Lung (tissue), 11 donors: ENCODE measurements at regions not wholly inside any gene's neighbourhood (a gene's known extent, or its start where the extent isn't known, plus 50 kb on each side); places are given as distances from the start of the nearest gene placed in this dataset.

ENCODE experiments used
- ATAC-seq: fragments of 200-7000 bp; cut with Tn5 transposase; one replicate; pipeline ENCODE4 v1.9.1; 2020; ENCODE audit warnings: moderate number of reproducible peaks; ENCODE audit not compliant: insufficient read depth, low FRiP score
- DNase-seq, 3 donors: peaks; one replicate each; pipeline ENCODE4 v3.0.0-alpha.2; 2013 to 2017
- H3K27ac ChIP-seq, 2 donors: one replicate each; pipeline ENCODE4 v1.5.1; 2013; ENCODE audit warnings: mild to moderate bottlenecking in 2 of 2, moderate library complexity in 2 of 2, control low read depth in 1 of 2, inconsistent platforms in 1 of 2, low read depth in 1 of 2, low read length in 1 of 2
- H3K27me3 ChIP-seq, 3 donors: one replicate each; pipeline ENCODE4 v1.5.1; 2013; ENCODE audit warnings: low read length in 2 of 3; ENCODE audit not compliant: control insufficient read depth in 3 of 3, insufficient read depth in 3 of 3
- H3K36me3 ChIP-seq, 4 donors: one replicate each; pipeline ENCODE4 v1.5.1; 2013; ENCODE audit warnings: low read length in 4 of 4, mild to moderate bottlenecking in 1 of 4, moderate library complexity in 1 of 4; ENCODE audit not compliant: control insufficient read depth in 4 of 4, insufficient read depth in 4 of 4
- H3K4me1 ChIP-seq, 5 donors: one replicate each; pipeline ENCODE4 v1.5.1; 2013; ENCODE audit warnings: low read length in 5 of 5, mild to moderate bottlenecking in 2 of 5, moderate library complexity in 1 of 5; ENCODE audit not compliant: control insufficient read depth in 5 of 5, insufficient read depth in 5 of 5
- H3K4me3 ChIP-seq: one replicate; pipeline ENCODE4 v1.5.1; 2013; ENCODE audit warnings: mild to moderate bottlenecking, control low read depth, moderate library complexity
- H3K9ac ChIP-seq, 2 donors: one replicate each; pipeline ENCODE4 v1.5.1; 2013; ENCODE audit warnings: low read length in 2 of 2, control low read depth in 1 of 2; ENCODE audit not compliant: insufficient read depth in 1 of 2
- H3K9me3 ChIP-seq, 4 donors: one replicate each; pipeline ENCODE4 v1.5.1; 2013; ENCODE audit warnings: low read length in 3 of 4, mild to moderate bottlenecking in 1 of 4, moderate library complexity in 1 of 4; ENCODE audit not compliant: control insufficient read depth in 4 of 4, insufficient read depth in 3 of 4
- WGBS, 2 donors: extraction: QIAGEN DNeasy Blood & Tissue Kit; methylation state at CpG; one replicate each; pipeline ENCODE4 v1.1.7; 2013; 5-methylcytosine and 5-hydroxymethylcytosine counted together
- TF ChIP-seq, protein P1 (sequence below): IDR thresholded peaks from 2 replicates; pipeline ENCODE4 v1.5.1; 2012; ENCODE audit warnings: mild to moderate bottlenecking; ENCODE audit errors: control extremely low read depth, extremely low read depth
- donor health status: control.
- donor health status: control.
- donor health status: Bipolar disorder and iron deficiency.
- donor health status: healthy.
- donor health status: DM: yes; HTN: yes; CAD: no.

DNA sequence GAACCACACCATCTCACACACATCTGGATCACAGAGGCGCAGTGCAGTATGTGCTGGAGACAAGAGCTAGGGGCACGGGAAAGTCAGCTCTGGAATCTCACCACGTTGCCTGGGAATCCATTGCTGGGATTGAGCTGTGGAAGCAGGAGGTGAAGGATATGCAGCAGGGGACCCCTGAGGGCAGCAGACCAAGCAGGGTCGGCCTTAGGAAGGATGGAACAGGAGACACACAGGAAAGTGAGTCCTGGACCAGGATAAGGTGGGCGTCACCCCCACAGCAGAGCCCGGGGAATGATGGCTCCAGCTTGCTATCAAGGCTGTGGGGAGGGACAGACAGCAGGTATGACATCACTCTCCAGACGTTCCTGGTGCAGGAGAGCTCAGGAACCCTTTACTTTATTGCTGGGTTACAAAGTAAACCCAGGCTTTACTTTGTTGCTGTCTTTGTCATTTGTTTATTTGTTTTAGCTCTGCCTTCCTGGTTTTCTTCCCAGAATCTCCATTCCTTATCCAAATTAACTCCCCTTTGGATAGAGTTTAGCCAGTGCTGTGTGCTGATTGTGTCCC lies 329.8 kb upstream of the MYT1L start:
- Histone ChIP-seq H3K27ac (no peak overlapping the region), H3K36me3 (no peaks in the 10 kb centered on the region), H3K27me3 (no peaks in the 10 kb centered on the region), H3K9me3 (peaks cover 0 to 2% (median 0%) of the 10 kb centered on the region in 4 donors), H3K4me3 (no peak overlapping the region), H3K9ac (no peak overlapping the region), H3K4me1 (peaks cover 0 to 14% (median 8%) of the 10 kb centered on the region in 5 donors)
- 74 to 86% methylated on average over 7 of the region's 7 CpGs for WGBS, 2 donors
- DNase-seq (no peak), ATAC-seq (no peak)
- TF ChIP-seq, protein P1, sequence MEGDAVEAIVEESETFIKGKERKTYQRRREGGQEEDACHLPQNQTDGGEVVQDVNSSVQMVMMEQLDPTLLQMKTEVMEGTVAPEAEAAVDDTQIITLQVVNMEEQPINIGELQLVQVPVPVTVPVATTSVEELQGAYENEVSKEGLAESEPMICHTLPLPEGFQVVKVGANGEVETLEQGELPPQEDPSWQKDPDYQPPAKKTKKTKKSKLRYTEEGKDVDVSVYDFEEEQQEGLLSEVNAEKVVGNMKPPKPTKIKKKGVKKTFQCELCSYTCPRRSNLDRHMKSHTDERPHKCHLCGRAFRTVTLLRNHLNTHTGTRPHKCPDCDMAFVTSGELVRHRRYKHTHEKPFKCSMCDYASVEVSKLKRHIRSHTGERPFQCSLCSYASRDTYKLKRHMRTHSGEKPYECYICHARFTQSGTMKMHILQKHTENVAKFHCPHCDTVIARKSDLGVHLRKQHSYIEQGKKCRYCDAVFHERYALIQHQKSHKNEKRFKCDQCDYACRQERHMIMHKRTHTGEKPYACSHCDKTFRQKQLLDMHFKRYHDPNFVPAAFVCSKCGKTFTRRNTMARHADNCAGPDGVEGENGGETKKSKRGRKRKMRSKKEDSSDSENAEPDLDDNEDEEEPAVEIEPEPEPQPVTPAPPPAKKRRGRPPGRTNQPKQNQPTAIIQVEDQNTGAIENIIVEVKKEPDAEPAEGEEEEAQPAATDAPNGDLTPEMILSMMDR, result no peak

DNA sequence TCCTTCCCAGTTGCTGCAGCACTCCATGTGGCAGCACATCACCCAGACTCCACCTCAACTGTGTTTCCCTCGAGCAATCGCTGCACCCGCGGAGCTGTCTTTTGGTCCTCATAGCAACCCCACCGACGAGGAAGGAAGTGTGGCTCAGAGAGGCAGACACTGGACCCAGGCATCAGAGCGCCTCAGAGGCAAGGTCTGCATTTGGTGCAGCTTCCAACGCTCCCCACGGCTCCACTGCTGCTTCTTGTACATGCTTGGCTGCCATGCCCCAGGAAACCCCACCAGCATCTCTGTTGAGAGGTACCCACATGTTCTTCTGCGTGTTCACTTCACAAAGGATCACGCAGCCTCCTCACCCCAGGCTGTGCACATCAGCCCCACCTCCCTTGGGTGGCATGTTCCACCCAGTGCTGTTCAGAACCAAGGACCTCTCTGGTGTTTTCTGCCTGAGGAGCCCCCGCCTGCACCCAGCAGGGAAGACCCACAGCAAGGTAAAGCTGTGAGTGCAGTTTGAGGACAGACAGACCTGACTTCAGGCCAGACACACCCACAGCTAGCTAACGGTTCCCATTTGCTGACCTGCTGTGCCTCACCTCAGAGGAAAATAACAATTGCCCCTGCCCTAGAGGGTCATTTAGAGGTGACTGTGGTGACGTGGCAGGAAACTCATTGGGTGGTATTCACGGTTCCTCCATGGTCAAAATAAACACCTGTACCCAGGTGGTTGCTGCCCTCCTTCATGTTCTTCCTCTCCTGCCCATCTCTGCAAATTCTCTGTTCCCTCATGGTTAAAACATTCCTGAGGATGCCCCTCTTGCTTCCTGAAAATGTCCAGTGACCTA lies 326.3 kb upstream of the MYT1L start:
- TF ChIP-seq, protein P1, result no peak
- Histone ChIP-seq H3K4me1 (peaks cover 0 to 15% (median 8%) of the 10 kb centered on the region in 5 donors), H3K27ac (no peak overlapping the region), H3K9ac (no peak overlapping the region), H3K9me3 (peaks cover 0 to 2% (median 0%) of the 10 kb centered on the region in 4 donors), H3K4me3 (no peak overlapping the region), H3K36me3 (no peaks in the 10 kb centered on the region), H3K27me3 (peaks cover 0 to 5% (median 0%) of the 10 kb centered on the region in 3 donors)
- no peak for ATAC-seq
- 64 to 69% methylated on average over 15 of the region's 15 CpGs for WGBS, 2 donors
- no peak for DNase-seq

DNA sequence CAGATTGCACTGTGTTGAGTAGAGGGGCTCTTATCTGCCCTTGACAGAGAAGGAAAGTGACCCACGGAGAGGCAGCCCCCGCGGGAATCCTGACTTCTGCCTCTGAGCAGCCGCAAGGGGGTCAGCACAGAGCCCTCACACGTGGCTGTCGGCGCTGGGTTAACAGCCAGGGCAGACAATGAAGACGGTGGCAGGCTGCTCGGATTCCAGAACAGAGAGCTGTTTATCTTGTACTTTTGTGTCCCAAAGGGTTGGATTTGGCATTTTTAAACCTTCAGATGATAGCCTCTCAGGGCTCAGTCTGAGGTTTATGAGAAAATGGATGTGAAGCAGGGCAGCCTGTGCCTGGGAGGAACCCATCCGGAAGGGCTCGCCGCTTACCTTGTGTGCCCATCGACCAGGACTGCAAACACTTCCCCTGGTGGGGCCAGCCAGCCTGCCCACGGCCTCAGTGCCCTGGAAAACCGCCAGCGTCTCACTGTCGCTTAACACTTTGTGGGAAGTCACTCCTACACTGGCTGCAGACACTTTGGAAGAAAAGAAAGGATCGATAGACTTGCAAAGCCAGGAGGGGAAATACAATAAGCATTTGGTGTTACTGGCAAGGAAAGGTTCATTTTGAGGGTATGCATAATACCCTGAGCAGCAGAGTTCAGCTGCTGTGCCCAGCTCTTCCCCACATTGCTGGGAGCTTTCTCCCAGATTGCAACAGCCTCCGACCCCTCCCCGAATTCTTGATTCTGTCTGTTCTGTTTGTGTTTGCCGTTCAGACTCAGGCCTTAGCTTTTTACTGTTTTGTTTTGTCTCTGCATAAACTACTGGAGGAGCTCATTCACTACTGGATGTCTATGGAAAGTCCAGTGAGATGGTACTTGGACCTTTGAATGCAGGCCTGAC lies 325.3 kb upstream of the MYT1L start:
- no peak overlapping the region for H3K27ac ChIP-seq
- no peaks in the 10 kb centered on the region for H3K36me3 ChIP-seq
- 35 to 36% methylated on average over 21 of the region's 21 CpGs for WGBS, 2 donors
- ATAC-seq, result no peak
- H3K27me3 ChIP-seq, result peaks cover 0 to 5% (median 0%) of the 10 kb centered on the region in 3 donors
- no peak overlapping the region for H3K4me3 ChIP-seq
- H3K9ac ChIP-seq, result no peak overlapping the region
- peaks cover 0 to 2% (median 0%) of the 10 kb centered on the region in 4 donors for H3K9me3 ChIP-seq
- peaks cover 0 to 15% (median 8%) of the 10 kb centered on the region in 5 donors for H3K4me1 ChIP-seq
- DNase-seq, result peak; percentile 27 to 31 (median 30)
- TF ChIP-seq, protein P1, result no peak
